ENCODE measurements at regions not wholly inside any gene's neighbourhood (a gene's known extent, or its start where the extent isn't known, plus 50 kb on each side); places are given as distances from the start of the nearest gene placed in this dataset.
"Not testable (repeated sequence)": the region's sequence is repeated elsewhere in the genome, so short reads cannot be mapped to it uniquely, and the experiment has no call there.

DNA sequence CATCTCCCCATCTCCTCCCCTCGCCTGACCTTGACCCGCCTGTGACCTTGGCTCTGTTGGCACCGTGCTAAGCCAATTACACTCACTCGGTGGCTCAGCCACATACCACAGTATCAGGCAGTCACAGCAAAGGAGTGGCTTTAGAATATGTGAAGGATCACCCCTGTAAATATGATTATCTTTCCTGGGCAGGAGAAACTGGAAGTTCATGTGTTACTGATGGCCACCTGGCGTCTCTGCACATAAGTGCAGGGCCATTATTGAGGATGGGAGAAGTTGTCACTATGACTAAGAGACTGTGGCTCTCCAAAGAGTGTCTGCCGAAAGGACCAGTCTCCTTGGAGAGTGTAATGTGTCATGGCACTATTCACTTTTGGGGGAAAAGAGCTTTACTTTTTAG, 116.9 kb upstream of the S1PR3 start:
- Histone ChIP-seq H3K4me3 (no peak overlapping the region), H3K27me3 (no peaks in the 10 kb centered on the region), H3K4me1 (no peaks in the 10 kb centered on the region), H3K27ac (no peak overlapping the region), H3K9me3 (no peaks in the 10 kb centered on the region), H3K36me3 (no peaks in the 10 kb centered on the region)
- TF ChIP-seq POLR2AphosphoS5 (IDR thresholded peaks at IDR 0.05): no peak
- TF ChIP-seq, protein P1, sequence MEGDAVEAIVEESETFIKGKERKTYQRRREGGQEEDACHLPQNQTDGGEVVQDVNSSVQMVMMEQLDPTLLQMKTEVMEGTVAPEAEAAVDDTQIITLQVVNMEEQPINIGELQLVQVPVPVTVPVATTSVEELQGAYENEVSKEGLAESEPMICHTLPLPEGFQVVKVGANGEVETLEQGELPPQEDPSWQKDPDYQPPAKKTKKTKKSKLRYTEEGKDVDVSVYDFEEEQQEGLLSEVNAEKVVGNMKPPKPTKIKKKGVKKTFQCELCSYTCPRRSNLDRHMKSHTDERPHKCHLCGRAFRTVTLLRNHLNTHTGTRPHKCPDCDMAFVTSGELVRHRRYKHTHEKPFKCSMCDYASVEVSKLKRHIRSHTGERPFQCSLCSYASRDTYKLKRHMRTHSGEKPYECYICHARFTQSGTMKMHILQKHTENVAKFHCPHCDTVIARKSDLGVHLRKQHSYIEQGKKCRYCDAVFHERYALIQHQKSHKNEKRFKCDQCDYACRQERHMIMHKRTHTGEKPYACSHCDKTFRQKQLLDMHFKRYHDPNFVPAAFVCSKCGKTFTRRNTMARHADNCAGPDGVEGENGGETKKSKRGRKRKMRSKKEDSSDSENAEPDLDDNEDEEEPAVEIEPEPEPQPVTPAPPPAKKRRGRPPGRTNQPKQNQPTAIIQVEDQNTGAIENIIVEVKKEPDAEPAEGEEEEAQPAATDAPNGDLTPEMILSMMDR (IDR thresholded peaks at IDR 0.05): no peak
- no peak for TF ChIP-seq POLR2A (IDR thresholded peaks at IDR 0.05)
- no peak for TF ChIP-seq EP300 (IDR thresholded peaks at IDR 0.05; ENCODE audit: low read depth)
- intact Hi-C loops (cut with DNase I; ENCODE audit: low total_unique reads): no loop called here
- 60 to 83% methylated on average over 1 to 6 of the region's 6 CpGs for WGBS, 2 donors (ENCODE audit: low coverage in 1 of 2)
- DNase-seq: no peak
- in situ Hi-C loops (cut with MboI; ENCODE audit: low pct_ligation_motif_present in 1 of 4, low pct_unique_long_range_greater_than_20kb in 1 of 4, low sequenced_read_pairs in 3 of 4): no loop called here

DNA sequence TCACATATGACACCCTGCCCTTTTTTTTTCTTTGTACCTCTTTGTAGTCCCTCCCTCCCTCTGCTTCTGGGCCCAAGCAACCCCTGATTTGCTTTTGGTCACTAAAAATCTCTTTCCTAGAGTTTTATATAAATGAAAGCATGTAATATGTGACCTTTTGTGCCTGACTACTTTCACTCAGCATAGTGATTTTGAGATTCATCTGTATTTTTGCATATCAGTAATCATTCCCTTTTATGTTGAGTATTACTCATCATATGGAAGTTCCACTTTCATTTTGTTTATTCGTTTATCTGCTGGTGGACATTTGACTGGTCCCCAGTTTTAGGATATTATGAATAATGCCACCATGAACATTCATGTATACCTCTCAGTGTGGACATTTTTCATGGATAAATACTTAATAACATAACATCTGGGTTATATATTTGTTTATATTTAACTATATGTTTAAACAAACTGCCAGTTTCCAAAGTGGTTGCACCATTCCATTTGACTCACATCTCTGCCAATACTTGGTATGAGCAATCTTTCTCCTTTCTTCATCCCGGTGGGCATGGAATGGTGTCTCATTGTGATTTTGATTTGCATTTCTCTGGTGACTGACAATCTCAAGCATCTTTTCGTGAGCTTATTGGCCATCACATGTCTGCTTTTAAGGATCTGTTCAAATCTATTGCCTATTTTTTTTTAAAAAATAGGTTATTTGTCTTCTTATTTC, 115.7 kb upstream of the S1PR3 start:
- H3K4me1 ChIP-seq: no peaks in the 10 kb centered on the region
- no peak for DNase-seq
- no peak overlapping the region for H3K4me3 ChIP-seq
- no peak overlapping the region for H3K27ac ChIP-seq
- no peaks in the 10 kb centered on the region for H3K27me3 ChIP-seq
- intact Hi-C loops (cut with DNase I; ENCODE audit: low total_unique reads): no loop called here
- TF ChIP-seq POLR2A (IDR thresholded peaks at IDR 0.05) (no peak), POLR2AphosphoS5 (IDR thresholded peaks at IDR 0.05) (no peak), EP300 (IDR thresholded peaks at IDR 0.05; ENCODE audit: low read depth) (no peak)
- TF ChIP-seq, protein P1 (IDR thresholded peaks at IDR 0.05): no peak
- in situ Hi-C loops (cut with MboI; ENCODE audit: low pct_ligation_motif_present in 1 of 4, low pct_unique_long_range_greater_than_20kb in 1 of 4, low sequenced_read_pairs in 3 of 4): no loop called here
- 64 to 73% methylated on average over 2 to 3 of the region's 3 CpGs for WGBS, 2 donors (ENCODE audit: low coverage in 1 of 2)
- H3K9me3 ChIP-seq: no peaks in the 10 kb centered on the region
- no peaks in the 10 kb centered on the region for H3K36me3 ChIP-seq

DNA sequence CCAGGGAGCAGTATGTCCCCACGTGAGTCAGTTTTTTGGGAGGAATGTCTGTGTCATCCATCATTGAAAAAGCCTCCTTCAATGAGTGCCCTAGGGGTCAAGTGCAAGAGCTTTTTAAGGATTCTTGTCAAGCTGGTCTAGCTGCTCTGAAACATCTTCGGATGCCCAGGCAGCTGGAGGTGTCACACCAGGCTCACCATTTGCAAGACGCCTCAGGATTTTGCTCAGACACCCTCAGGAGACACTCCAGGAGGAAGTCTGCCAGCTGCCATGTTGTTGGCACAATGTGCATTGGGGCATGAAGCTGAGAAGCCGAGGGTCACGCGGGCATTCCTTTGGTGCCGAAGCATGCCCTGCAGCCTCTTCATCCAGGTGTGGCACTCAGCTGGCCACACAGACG, 111.1 kb upstream of the S1PR3 start:
- in situ Hi-C loops (cut with MboI; ENCODE audit: low pct_ligation_motif_present in 1 of 4, low pct_unique_long_range_greater_than_20kb in 1 of 4, low sequenced_read_pairs in 3 of 4) (no loop called here), intact Hi-C loops (cut with DNase I; ENCODE audit: low total_unique reads) (no loop called here)
- TF ChIP-seq POLR2AphosphoS5 (IDR thresholded peaks at IDR 0.05): no peak
- TF ChIP-seq, protein P1 (IDR thresholded peaks at IDR 0.05): no peak
- no peak for TF ChIP-seq EP300 (IDR thresholded peaks at IDR 0.05; ENCODE audit: low read depth)
- TF ChIP-seq POLR2A (IDR thresholded peaks at IDR 0.05): no peak
- Histone ChIP-seq H3K36me3 (no peaks in the 10 kb centered on the region), H3K4me3 (no peak overlapping the region), H3K9me3 (no peaks in the 10 kb centered on the region), H3K4me1 (no peaks in the 10 kb centered on the region), H3K27ac (no peak overlapping the region), H3K27me3 (no peaks in the 10 kb centered on the region)
- 60% methylated on average over 4 of the region's 8 CpGs; no CpG with 5 or more reads in 1 of the 2 donors for WGBS, 2 donors (ENCODE audit: low coverage in 1 of 2)
- no peak for DNase-seq

DNA sequence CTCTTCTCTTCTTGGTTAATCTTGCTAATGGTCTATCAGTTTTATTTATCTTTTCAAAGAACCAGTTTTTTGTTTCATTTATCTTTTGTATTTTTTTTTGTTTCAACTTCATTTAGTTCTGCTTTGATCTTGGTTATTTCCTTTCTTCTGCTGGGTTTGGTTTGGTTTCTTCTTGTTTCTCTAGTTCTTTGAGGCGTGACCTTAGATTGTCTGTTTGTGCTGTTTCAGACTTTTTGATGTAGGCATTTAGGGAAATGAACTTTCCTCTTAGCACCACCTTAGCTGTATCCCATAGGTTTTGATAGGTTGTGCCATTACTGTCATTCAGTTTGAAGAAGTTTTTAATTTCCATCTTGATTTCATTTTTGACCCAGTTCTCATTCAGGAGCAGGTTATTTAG, 107.0 kb upstream of the S1PR3 start:
- in situ Hi-C loops (cut with MboI; ENCODE audit: low pct_ligation_motif_present in 1 of 4, low pct_unique_long_range_greater_than_20kb in 1 of 4, low sequenced_read_pairs in 3 of 4); H3K9me3 ChIP-seq; H3K4me3 ChIP-seq; H3K27ac ChIP-seq; intact Hi-C loops (cut with DNase I; ENCODE audit: low total_unique reads); DNase-seq; H3K27me3 ChIP-seq; H3K36me3 ChIP-seq; H3K4me1 ChIP-seq: not testable (repeated sequence)
- 72% methylated on average over 1 of the region's 1 CpG; no CpG with 5 or more reads in 1 of the 2 donors for WGBS, 2 donors (ENCODE audit: low coverage in 1 of 2)

DNA sequence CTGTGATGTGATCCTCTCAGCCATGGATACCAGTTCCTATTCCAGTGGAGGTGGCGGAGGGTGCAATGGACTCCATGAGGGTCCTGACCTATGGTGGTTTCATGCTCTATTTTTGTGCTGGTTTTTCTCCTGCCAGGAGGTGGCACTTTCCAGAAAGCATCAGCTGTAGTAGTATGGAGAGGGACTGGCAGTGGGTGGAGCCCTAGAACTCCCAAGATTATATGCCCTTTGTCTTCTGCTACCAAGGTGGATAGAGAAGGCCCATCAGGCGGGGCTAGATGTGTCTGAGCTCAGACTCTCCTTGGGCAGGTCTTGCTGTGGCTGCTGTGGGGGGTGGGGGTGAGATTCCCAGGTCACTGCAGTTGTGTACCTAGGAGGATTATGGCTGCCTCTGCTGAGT, 104.5 kb upstream of the S1PR3 start:
- H3K9me3 ChIP-seq; H3K4me1 ChIP-seq; H3K36me3 ChIP-seq; intact Hi-C loops (cut with DNase I; ENCODE audit: low total_unique reads); in situ Hi-C loops (cut with MboI; ENCODE audit: low pct_ligation_motif_present in 1 of 4, low pct_unique_long_range_greater_than_20kb in 1 of 4, low sequenced_read_pairs in 3 of 4); H3K4me3 ChIP-seq; H3K27ac ChIP-seq; DNase-seq; H3K27me3 ChIP-seq: not testable (repeated sequence)
- WGBS, 2 donors (ENCODE audit: low coverage in 1 of 2): 0 to 74% methylated on average over 1 to 2 of the region's 2 CpGs

Data from transverse colon (tissue), 4 donors.